ENCODE measurements at regions not wholly inside any gene's neighbourhood (a gene's known extent, or its start where the extent isn't known, plus 50 kb on each side); places are given as distances from the start of the nearest gene placed in this dataset.

DNA sequence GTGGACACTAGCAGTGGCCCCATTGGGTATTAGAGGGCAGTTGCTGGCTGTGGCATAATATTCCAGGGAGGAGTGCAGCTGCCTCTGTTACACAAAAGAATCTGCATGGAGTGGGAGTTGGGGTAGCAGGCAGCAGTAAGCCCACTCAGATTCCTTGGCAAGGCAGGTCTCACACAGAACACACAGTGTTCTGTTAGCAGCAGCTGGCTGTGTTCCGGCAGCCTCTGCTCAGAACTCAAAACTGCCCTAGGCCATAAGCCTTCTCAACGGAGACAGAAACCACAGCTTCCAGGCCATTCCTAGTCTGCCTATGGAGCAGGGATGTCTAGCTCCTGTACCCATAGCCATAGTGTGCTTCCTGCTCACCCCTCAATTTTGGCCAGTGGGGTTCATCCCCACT lies 1085.4 kb downstream of the SLC6A15 start:
- Histone ChIP-seq H3K4me1 (ENCODE audit: control insufficient read depth, insufficient read depth, low read length) (no peaks in the 10 kb centered on the region), H3K27me3 (ENCODE audit: control insufficient read depth, insufficient read depth, low read length) (no peaks in the 10 kb centered on the region), H3K56ac (ENCODE audit: extremely low read depth, insufficient read depth, low read length) (no peak overlapping the region), H2AFZ (replicated peaks; ENCODE audit: low read length, poor library complexity) (no peak overlapping the region), H4K91ac (ENCODE audit: insufficient read depth, low read depth, low read length) (no peak overlapping the region), H4K20me1 (ENCODE audit: insufficient read depth, low read length) (no peaks in the 10 kb centered on the region), H3K14ac (replicated peaks; ENCODE audit: low read depth, low read length) (no peak overlapping the region), H3K9me1 (ENCODE audit: insufficient read depth, low read length) (no peaks in the 10 kb centered on the region), H2BK120ac (ENCODE audit: low read depth, low read length) (no peak overlapping the region), H3K27ac (ENCODE audit: insufficient read depth, low read length) (no peak overlapping the region), H4K5ac (ENCODE audit: low read depth, low read length) (no peak overlapping the region), H3K23ac (ENCODE audit: low read depth, low read length) (no peak overlapping the region), H2BK20ac (ENCODE audit: low read depth, low read length) (no peak overlapping the region), H2AK5ac (ENCODE audit: low read depth, low read length) (no peak overlapping the region), H3K79me1 (ENCODE audit: low read depth in 1 of 2, low read length in 2 of 2) (no peaks in the 10 kb centered on the region), H3K9me3 (ENCODE audit: control insufficient read depth, insufficient read depth, low read length) (no peaks in the 10 kb centered on the region), H3K4me2 (ENCODE audit: low read depth, low read length) (no peak overlapping the region), H2BK15ac (ENCODE audit: low read depth, low read length) (no peak overlapping the region), H3K18ac (ENCODE audit: low read depth, low read length) (no peak overlapping the region), H2BK5ac (ENCODE audit: low read depth, low read length, poor library complexity, severe bottlenecking) (no peak overlapping the region), H3K9ac (ENCODE audit: low read depth, low read length) (no peak overlapping the region), H3K4ac (ENCODE audit: low read depth, low read length) (no peak overlapping the region), H3K4me3 (ENCODE audit: insufficient read depth, low read depth, low read length) (no peak overlapping the region), H2AK9ac (replicated peaks; ENCODE audit: low read depth, low read length, poor library complexity) (no peak overlapping the region), H4K8ac (ENCODE audit: low read depth in 2 of 2, low read length in 2 of 2) (no peak overlapping the region), H3K36me3 (ENCODE audit: control insufficient read depth, insufficient read depth, low read length) (no peaks in the 10 kb centered on the region)
- no peak for TF ChIP-seq MAZ (IDR thresholded peaks at IDR 0.05; ENCODE audit: borderline replicate concordance, low read depth, low read length)
- no peak for TF ChIP-seq FOS (IDR thresholded peaks at IDR 0.05; ENCODE audit: low read depth, low read length)
- TF ChIP-seq, protein P1, sequence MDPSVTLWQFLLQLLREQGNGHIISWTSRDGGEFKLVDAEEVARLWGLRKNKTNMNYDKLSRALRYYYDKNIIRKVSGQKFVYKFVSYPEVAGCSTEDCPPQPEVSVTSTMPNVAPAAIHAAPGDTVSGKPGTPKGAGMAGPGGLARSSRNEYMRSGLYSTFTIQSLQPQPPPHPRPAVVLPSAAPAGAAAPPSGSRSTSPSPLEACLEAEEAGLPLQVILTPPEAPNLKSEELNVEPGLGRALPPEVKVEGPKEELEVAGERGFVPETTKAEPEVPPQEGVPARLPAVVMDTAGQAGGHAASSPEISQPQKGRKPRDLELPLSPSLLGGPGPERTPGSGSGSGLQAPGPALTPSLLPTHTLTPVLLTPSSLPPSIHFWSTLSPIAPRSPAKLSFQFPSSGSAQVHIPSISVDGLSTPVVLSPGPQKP (IDR thresholded peaks at IDR 0.05; ENCODE audit: borderline replicate concordance, low read depth, low read length) = no peak
- TF ChIP-seq RAD21 (IDR thresholded peaks at IDR 0.05; ENCODE audit: low read length) = no peak
- TF ChIP-seq RFX5 (IDR thresholded peaks at IDR 0.05; ENCODE audit: low read depth, low read length) = no peak
- no peak for TF ChIP-seq NFE2L2 (IDR thresholded peaks at IDR 0.05; ENCODE audit: low read depth, low read length)
- TF ChIP-seq, protein P2, sequence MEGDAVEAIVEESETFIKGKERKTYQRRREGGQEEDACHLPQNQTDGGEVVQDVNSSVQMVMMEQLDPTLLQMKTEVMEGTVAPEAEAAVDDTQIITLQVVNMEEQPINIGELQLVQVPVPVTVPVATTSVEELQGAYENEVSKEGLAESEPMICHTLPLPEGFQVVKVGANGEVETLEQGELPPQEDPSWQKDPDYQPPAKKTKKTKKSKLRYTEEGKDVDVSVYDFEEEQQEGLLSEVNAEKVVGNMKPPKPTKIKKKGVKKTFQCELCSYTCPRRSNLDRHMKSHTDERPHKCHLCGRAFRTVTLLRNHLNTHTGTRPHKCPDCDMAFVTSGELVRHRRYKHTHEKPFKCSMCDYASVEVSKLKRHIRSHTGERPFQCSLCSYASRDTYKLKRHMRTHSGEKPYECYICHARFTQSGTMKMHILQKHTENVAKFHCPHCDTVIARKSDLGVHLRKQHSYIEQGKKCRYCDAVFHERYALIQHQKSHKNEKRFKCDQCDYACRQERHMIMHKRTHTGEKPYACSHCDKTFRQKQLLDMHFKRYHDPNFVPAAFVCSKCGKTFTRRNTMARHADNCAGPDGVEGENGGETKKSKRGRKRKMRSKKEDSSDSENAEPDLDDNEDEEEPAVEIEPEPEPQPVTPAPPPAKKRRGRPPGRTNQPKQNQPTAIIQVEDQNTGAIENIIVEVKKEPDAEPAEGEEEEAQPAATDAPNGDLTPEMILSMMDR (conservative IDR thresholded peaks at IDR 0.05; ENCODE audit: low read depth, low read length) = no peak
- no peak for TF ChIP-seq RCOR1 (IDR thresholded peaks at IDR 0.05; ENCODE audit: insufficient replicate concordance, low read length)
- TF ChIP-seq, protein P3, sequence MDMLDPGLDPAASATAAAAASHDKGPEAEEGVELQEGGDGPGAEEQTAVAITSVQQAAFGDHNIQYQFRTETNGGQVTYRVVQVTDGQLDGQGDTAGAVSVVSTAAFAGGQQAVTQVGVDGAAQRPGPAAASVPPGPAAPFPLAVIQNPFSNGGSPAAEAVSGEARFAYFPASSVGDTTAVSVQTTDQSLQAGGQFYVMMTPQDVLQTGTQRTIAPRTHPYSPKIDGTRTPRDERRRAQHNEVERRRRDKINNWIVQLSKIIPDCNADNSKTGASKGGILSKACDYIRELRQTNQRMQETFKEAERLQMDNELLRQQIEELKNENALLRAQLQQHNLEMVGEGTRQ (IDR thresholded peaks at IDR 0.05; ENCODE audit: low read depth, low read length) = no peak
- no peak for TF ChIP-seq MAFK (IDR thresholded peaks at IDR 0.05; ENCODE audit: low read depth, low read length)
- no peak for TF ChIP-seq POLR2A (IDR thresholded peaks at IDR 0.05; ENCODE audit: low read depth, low read length)
- TF ChIP-seq SMC3 (IDR thresholded peaks at IDR 0.05; ENCODE audit: low read depth, low read length) = no peak
- no peak for TF ChIP-seq CEBPB (IDR thresholded peaks at IDR 0.05; ENCODE audit: low read depth, low read length)
- POLR2A ChIA-PET (ENCODE audit: unreplicated experiment) = no interaction called here
- ATAC-seq (ENCODE audit: low read depth) (no peak), DNase-seq (no peak)
- no TSS peak for BruUV-seq (replicated peaks)
- 44% methylated on average over 2 of the region's 2 CpGs; no CpG with 5 or more reads in 1 of the 2 experiments for WGBS, 2 experiments (ENCODE audit: extremely low coverage in 2 of 2, insufficient read length in 1 of 2)
- CTCF ChIA-PET = no interaction called here
- in situ Hi-C loops (cut with MboI; ENCODE audit: low sequenced_read_pairs) (loop anchor here (10.0 kb wide), 1 partner anchor 568 kb away; no protein-coding TSS in a partner anchor), dilution Hi-C loops (cut with HindIII; ENCODE audit: low sequenced_read_pairs, unreplicated experiment) (no loop called here), intact Hi-C loops (cut with micrococcal nuclease) (no loop called here)

Data from IMR-90 (cell line).